HG02973 (cell line): ENCODE measurements at regions not wholly inside any gene's neighbourhood (a gene's known extent, or its start where the extent isn't known, plus 50 kb on each side); places are given as distances from the start of the nearest gene placed in this dataset.
"Not testable (repeated sequence)": the region's sequence is repeated elsewhere in the genome, so short reads cannot be mapped to it uniquely, and the experiment has no call there.

Source experiments
- ATAC-seq: cut with Tn5 transposase; IDR thresholded peaks from one replicate; pipeline ENCODE4 v1.9.1; 2021; ENCODE audit warnings: moderate library complexity; ENCODE audit not compliant: unreplicated experiment

- ATAC-seq, result no peak
Observed at GRCh38 chr11:86167499-86168164, 76.9 kb upstream of the EED start.

- not testable (repeated sequence) for ATAC-seq
Observed at GRCh38 chr11:86166287-86166686, 78.3 kb upstream of the EED start.

- ATAC-seq, result no peak
Observed at GRCh38 chr11:86164106-86164505, 80.4 kb upstream of the EED start.

- not testable (repeated sequence) for ATAC-seq
Observed at GRCh38 chr11:86163221-86163876, 81.2 kb upstream of the EED start.

GRCh38 chr11:86162239-86162638 is 82.3 kb upstream of the EED start:
- no peak for ATAC-seq

- ATAC-seq, result no peak
Observed at GRCh38 chr11:86161837-86162236, 82.7 kb upstream of the EED start.

GRCh38 chr11:86161336-86161735 is 83.2 kb upstream of the EED start:
- ATAC-seq, result no peak

GRCh38 chr11:86160541-86161149 is 83.9 kb upstream of the EED start:
- no peak for ATAC-seq

GRCh38 chr11:86159581-86159891 is 85.0 kb upstream of the EED start:
- ATAC-seq, result no peak

GRCh38 chr11:86158704-86159580 is 85.6 kb upstream of the EED start:
- ATAC-seq, result no peak

GRCh38 chr11:86157797-86158378 is 86.7 kb upstream of the EED start:
- ATAC-seq, result no peak

- ATAC-seq, result no peak
Observed at GRCh38 chr11:86156397-86156955, 87.6 kb upstream of the PICALM start.

GRCh38 chr11:86155200-86155844 is 86.4 kb upstream of the PICALM start:
- ATAC-seq, result no peak

- ATAC-seq, result no peak
Observed at GRCh38 chr11:86153439-86153838, 84.6 kb upstream of the PICALM start.

- no peak for ATAC-seq
Observed at GRCh38 chr11:86152901-86153300, 84.0 kb upstream of the PICALM start.

- no peak for ATAC-seq
Observed at GRCh38 chr11:86152006-86152862, 83.3 kb upstream of the PICALM start.

GRCh38 chr11:86151174-86152005 is 82.5 kb upstream of the PICALM start:
- ATAC-seq, result no peak

- no peak for ATAC-seq
Observed at GRCh38 chr11:86150847-86151173, 81.9 kb upstream of the PICALM start.

GRCh38 chr11:86149792-86150191 is 80.9 kb upstream of the PICALM start:
- ATAC-seq, result no peak
